MM.1S (cell line): ENCODE measurements at regions not wholly inside any gene's neighbourhood (a gene's known extent, or its start where the extent isn't known, plus 50 kb on each side); places are given as distances from the start of the nearest gene placed in this dataset.

Experiments used
- CTCF ChIP-seq: fragments of 300-600 bp; sonication (generic); IDR thresholded peaks from 2 replicates; pipeline ENCODE4 v1.5.1; 2016; ENCODE audit warnings: antibody characterized with exemption, low read length, mixed read lengths
- EZH2 ChIP-seq: fragments of 300-600 bp; sonication (generic); optimal IDR thresholded peaks from 2 replicates; pipeline ENCODE3; 2017; ENCODE audit warnings: low read depth, mild to moderate bottlenecking, antibody characterized with exemption, low read length, mixed read lengths
- EZH2phosphoT487 ChIP-seq: fragments of 300-600 bp; sonication (generic); IDR thresholded peaks from 2 replicates; pipeline ENCODE4 v1.6.1; 2018; ENCODE audit warnings: antibody characterized with exemption, low read length

GRCh38 chr10:9986786-9987185, 1030.9 kb upstream of the CELF2 start:
- TF ChIP-seq CTCF (no peak), EZH2phosphoT487 (no peak), EZH2 (no peak)
